ENCODE measurements at regions not wholly inside any gene's neighbourhood (a gene's known extent, or its start where the extent isn't known, plus 50 kb on each side); places are given as distances from the start of the nearest gene placed in this dataset.

DNA sequence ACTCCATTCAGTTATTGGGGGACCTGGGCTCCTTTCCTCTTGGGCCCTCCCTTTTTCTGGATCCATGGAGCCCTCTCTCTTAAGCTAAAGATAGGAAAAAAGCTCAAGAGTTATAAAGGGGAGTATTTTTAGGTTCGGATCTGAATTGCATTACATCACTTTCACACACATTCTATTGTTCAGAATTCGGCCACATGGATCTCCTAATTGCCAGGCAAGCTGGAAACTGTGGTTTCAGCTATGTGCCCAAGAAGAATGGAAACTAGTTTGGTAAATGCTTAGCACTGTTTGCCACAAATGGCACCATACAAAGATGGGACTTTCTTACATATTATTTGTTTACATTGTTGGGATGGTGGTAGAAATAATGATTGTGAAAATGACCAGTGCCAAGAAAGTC is 145.6 kb downstream of the LRIG3 start (continued):
- TF ChIP-seq, protein P1, sequence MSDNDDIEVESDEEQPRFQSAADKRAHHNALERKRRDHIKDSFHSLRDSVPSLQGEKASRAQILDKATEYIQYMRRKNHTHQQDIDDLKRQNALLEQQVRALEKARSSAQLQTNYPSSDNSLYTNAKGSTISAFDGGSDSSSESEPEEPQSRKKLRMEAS (IDR thresholded peaks at IDR 0.05), result no peak
- TF ChIP-seq, protein P2, sequence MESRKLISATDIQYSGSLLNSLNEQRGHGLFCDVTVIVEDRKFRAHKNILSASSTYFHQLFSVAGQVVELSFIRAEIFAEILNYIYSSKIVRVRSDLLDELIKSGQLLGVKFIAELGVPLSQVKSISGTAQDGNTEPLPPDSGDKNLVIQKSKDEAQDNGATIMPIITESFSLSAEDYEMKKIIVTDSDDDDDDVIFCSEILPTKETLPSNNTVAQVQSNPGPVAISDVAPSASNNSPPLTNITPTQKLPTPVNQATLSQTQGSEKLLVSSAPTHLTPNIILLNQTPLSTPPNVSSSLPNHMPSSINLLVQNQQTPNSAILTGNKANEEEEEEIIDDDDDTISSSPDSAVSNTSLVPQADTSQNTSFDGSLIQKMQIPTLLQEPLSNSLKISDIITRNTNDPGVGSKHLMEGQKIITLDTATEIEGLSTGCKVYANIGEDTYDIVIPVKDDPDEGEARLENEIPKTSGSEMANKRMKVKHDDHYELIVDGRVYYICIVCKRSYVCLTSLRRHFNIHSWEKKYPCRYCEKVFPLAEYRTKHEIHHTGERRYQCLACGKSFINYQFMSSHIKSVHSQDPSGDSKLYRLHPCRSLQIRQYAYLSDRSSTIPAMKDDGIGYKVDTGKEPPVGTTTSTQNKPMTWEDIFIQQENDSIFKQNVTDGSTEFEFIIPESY (IDR thresholded peaks at IDR 0.05; ENCODE audit: extremely low read depth, insufficient replicate concordance, low read length), result no peak
- TF ChIP-seq ELF1 (IDR thresholded peaks at IDR 0.05; ENCODE audit: borderline replicate concordance, low read depth) (no peak), ZNF274 (IDR thresholded peaks at IDR 0.05; ENCODE audit: low read depth, low read length) (no peak), CEBPB (IDR thresholded peaks at IDR 0.05; ENCODE audit: low read depth) (no peak)

DNA sequence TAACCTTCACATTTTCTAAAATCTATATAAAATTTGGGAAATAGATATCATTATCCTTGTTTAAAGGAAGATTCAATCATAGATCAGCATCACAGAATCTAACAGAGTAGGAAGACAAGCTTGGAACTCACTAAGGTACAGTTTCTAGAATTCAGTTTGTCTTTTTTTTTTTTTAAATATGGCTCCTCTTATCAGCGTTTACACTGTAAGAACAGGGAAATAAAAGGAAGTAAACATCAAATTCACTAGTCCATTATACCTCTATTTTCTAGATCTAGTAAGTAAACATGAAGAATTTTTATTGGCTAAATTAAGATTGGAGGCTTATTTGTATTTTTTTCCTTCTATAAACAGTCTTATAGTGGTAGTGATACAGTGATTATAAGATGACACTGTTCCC is 144.9 kb downstream of the LRIG3 start:
- Histone ChIP-seq H2AFZ (ENCODE audit: low read depth, low read length, poor library complexity, severe bottlenecking) (no peak overlapping the region), H3K4me2 (ENCODE audit: low read length) (no peak overlapping the region), H3K9ac (ENCODE audit: low read length) (no peak overlapping the region), H3K4me3 (replicated peaks in 1 of 2; ENCODE audit: low read depth in 1 of 2, low read length in 2 of 2) (no peak overlapping the region), H3K79me2 (ENCODE audit: insufficient read depth, low read length) (no peaks in the 10 kb centered on the region), H3K9me2 (ENCODE audit: insufficient read depth) (no peaks in the 10 kb centered on the region), H3K36me3 (ENCODE audit: control insufficient read depth in 1 of 2, insufficient read depth in 2 of 2, low read length in 2 of 2) (no peaks in the 10 kb centered on the region), H3K27ac (ENCODE audit: low read depth, low read length) (no peak overlapping the region), H3K4me1 (ENCODE audit: control insufficient read depth in 1 of 2, insufficient read depth in 2 of 2, low read length in 2 of 2) (no peaks in the 10 kb centered on the region), H3K27me3 (ENCODE audit: insufficient read depth, low read length) (no peaks in the 10 kb centered on the region), H4K20me1 (ENCODE audit: insufficient read depth) (no peaks in the 10 kb centered on the region), H3K9me3 (ENCODE audit: control insufficient read depth in 1 of 2, insufficient read depth in 1 of 2, low read depth in 1 of 2, low read length in 2 of 2) (no peaks in the 10 kb centered on the region)
- ATAC-seq (no peak), DNase-seq (ENCODE audit: low read depth, low spot score) (no peak)
- ChIA-PET POLR2A (no interaction called here), RAD21 (ENCODE audit: low non-redundant PET in 1 of 2, low total read pairs in 2 of 2, uncharacterized antibody in 2 of 2, unreplicated experiment in 2 of 2) (no interaction called here), CTCF (no interaction called here)
- no TSS peak for BruUV-seq (replicated peaks)
- intact Hi-C loops (cut with micrococcal nuclease), result no loop called here
- TF ChIP-seq TCF7L2 (IDR thresholded peaks at IDR 0.05; ENCODE audit: borderline replicate concordance, extremely low read depth, insufficient read depth, insufficient read length) (no peak), EGR1 (IDR thresholded peaks at IDR 0.05; ENCODE audit: low read depth) (no peak), ZFX (IDR thresholded peaks at IDR 0.05) (no peak), ZNF274 (IDR thresholded peaks at IDR 0.05; ENCODE audit: low read depth, low read length) (no peak), CBX3 (IDR thresholded peaks at IDR 0.05; ENCODE audit: low read depth) (no peak), EZH2phosphoT487 (IDR thresholded peaks at IDR 0.05; ENCODE audit: borderline replicate concordance) (no peak), SP1 (IDR thresholded peaks at IDR 0.05; ENCODE audit: low read depth) (no peak), EZH2 (IDR thresholded peaks at IDR 0.05) (no peak), FOSL1 (IDR thresholded peaks at IDR 0.05; ENCODE audit: low read depth) (no peak)
- TF ChIP-seq, protein P2 (IDR thresholded peaks at IDR 0.05; ENCODE audit: extremely low read depth, insufficient replicate concordance, low read length), result no peak
